ENCODE measurements at regions not wholly inside any gene's neighbourhood (a gene's known extent, or its start where the extent isn't known, plus 50 kb on each side); places are given as distances from the start of the nearest gene placed in this dataset.

DNA sequence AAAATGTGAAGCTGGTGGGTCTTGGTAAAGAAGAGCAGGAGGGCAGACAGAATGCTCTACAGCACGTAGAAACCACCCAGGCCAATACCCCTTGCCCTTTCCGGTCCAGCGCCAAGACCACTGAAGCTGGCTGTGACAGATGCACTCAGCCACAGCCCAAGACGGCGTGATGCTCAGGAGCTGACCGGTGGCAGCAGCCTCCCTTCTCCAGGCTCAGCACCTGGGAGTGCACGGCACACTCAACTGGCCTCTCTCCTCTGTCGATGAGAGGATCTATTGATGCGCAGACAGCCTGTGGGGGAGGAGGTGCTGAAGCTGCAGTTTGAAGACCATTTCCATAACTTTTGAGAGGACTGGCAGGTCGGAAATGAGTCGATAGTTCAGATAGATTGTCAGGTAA lies 141.0 kb upstream of the MYT1L start:
- TF ChIP-seq, protein P1, sequence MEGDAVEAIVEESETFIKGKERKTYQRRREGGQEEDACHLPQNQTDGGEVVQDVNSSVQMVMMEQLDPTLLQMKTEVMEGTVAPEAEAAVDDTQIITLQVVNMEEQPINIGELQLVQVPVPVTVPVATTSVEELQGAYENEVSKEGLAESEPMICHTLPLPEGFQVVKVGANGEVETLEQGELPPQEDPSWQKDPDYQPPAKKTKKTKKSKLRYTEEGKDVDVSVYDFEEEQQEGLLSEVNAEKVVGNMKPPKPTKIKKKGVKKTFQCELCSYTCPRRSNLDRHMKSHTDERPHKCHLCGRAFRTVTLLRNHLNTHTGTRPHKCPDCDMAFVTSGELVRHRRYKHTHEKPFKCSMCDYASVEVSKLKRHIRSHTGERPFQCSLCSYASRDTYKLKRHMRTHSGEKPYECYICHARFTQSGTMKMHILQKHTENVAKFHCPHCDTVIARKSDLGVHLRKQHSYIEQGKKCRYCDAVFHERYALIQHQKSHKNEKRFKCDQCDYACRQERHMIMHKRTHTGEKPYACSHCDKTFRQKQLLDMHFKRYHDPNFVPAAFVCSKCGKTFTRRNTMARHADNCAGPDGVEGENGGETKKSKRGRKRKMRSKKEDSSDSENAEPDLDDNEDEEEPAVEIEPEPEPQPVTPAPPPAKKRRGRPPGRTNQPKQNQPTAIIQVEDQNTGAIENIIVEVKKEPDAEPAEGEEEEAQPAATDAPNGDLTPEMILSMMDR (IDR thresholded peaks at IDR 0.05), result no peak
- TF ChIP-seq POLR2A (IDR thresholded peaks at IDR 0.05), result no peak
